Ishikawa (cell line): ENCODE measurements at regions not wholly inside any gene's neighbourhood (a gene's known extent, or its start where the extent isn't known, plus 50 kb on each side); places are given as distances from the start of the nearest gene placed in this dataset.

Experiments used
- CEBPB ChIP-seq: IDR thresholded peaks from 2 replicates; pipeline ENCODE4 v1.6.1; 2012
- CREB1 ChIP-seq: IDR thresholded peaks from 2 replicates; pipeline ENCODE4 v1.6.1; 2012; ENCODE audit warnings: low read depth
- EGR1 ChIP-seq: IDR thresholded peaks from 2 replicates; pipeline ENCODE4 v1.6.1; 2012
- EP300 ChIP-seq: IDR thresholded peaks from 2 replicates; pipeline ENCODE4 v1.6.1; 2012; ENCODE audit warnings: borderline replicate concordance
- MAX ChIP-seq: IDR thresholded peaks from 2 replicates; pipeline ENCODE4 v1.6.1; 2012
- RAD21 ChIP-seq: IDR thresholded peaks from 2 replicates; pipeline ENCODE4 v1.6.1; 2012; ENCODE audit warnings: low read depth
- REST ChIP-seq: IDR thresholded peaks from 2 replicates; pipeline ENCODE4 v1.6.1; 2012; ENCODE audit warnings: low read depth, mild to moderate bottlenecking
- TAF1 ChIP-seq: IDR thresholded peaks from 2 replicates; pipeline ENCODE4 v1.6.1; 2012; ENCODE audit warnings: low read depth, mild to moderate bottlenecking
- TCF12 ChIP-seq: IDR thresholded peaks from 2 replicates; pipeline ENCODE4 v1.6.1; 2012; ENCODE audit warnings: low read depth
- TEAD4 ChIP-seq: IDR thresholded peaks from 2 replicates; pipeline ENCODE4 v1.6.1; 2012
- YY1 ChIP-seq: IDR thresholded peaks from 2 replicates; pipeline ENCODE4 v1.6.1; 2012; ENCODE audit warnings: low read depth

- TF ChIP-seq EP300 (no peak), TAF1 (no peak), YY1 (no peak), CEBPB (no peak), TEAD4 (no peak), RAD21 (no peak), REST (no peak), TCF12 (no peak), MAX (no peak), CREB1 (no peak), EGR1 (no peak)
Measured at GRCh38 chr2:19750136-19750535, 151.6 kb downstream of the TTC32 start.
